ENCODE measurements at regions not wholly inside any gene's neighbourhood (a gene's known extent, or its start where the extent isn't known, plus 50 kb on each side); places are given as distances from the start of the nearest gene placed in this dataset.

DNA sequence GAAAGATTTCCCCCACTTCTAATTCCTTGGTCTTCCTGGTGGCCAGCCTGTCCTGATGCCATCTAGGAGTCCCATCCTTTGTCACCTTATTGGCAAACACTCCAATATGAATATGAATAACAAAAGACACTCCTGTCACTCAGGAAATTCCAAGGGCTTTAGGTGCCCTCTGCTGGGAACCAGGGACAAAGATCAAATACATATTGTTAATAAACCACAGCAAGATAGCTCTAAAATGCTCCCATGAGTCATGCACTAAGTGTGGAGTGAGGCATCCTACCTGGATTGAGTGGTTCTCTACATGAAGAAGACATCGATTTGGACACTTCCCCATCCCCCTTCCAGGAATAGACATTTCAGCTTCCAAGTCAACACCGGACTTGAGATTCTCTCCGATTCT lies 823.6 kb downstream of the TBC1D22A start:
- no peak for DNase-seq (ENCODE audit: low read depth in 2 of 2)

DNA sequence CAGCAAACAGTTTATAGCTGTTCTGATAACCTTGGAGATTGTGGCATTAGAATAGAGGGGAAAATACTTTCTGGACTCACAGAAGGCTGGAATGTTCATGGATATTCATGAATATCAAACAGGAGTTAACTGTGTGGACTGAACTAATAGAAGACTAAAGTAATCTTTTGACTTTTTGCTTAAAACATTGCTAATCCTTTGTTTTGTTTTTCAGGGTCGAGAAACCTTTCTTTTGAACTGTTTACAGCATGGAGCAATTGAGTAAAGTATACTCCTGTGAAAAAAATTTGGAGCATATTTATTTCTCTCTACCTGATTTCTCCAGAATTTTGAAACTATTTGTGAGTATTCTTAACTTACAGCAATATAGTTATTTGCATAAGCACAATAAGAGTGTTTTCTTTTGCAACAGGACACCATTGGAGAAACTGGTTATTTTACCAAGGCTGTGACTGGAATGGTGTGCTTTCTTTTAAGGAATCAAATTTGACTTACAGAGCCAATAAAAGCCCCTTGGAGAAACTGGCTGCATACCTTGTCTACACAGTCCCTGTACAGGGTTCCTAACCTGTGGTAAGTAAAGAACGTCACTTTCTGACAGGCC lies 821.6 kb downstream of the TBC1D22A start:
- DNase-seq (ENCODE audit: low read depth in 2 of 2) = no peak

- DNase-seq (ENCODE audit: low read depth in 2 of 2) = no peak
These were observed 819.6 kb downstream of the TBC1D22A start for GRCh38 chr22:47582067-47582466.

GRCh38 chr22:47580121-47580520 lies 817.7 kb downstream of the TBC1D22A start:
- no peak for DNase-seq (ENCODE audit: low read depth in 2 of 2)

GRCh38 chr22:47576908-47577307 lies 814.5 kb downstream of the TBC1D22A start:
- no peak for DNase-seq (ENCODE audit: low read depth in 2 of 2)

DNA sequence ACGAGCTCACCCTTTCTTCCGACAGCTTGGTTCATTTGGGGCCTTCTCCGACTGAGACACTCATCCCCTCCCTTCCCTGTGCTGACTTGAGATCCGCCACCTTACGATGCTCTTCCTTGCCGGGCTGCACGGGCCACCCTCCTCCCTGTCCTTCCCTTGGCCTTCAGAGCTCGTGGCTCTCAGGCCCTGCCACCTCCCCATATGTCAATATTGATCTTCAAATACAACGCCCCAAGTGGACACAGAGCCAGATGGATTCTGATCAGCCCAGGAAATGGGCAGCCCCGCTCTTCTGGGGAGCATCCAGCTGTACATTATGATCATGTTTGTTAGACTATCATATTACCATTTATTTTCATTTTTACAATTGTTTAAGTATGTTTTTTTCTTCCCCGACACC lies 812.8 kb downstream of the TBC1D22A start:
- no peak for DNase-seq (ENCODE audit: low read depth in 2 of 2)

DNA sequence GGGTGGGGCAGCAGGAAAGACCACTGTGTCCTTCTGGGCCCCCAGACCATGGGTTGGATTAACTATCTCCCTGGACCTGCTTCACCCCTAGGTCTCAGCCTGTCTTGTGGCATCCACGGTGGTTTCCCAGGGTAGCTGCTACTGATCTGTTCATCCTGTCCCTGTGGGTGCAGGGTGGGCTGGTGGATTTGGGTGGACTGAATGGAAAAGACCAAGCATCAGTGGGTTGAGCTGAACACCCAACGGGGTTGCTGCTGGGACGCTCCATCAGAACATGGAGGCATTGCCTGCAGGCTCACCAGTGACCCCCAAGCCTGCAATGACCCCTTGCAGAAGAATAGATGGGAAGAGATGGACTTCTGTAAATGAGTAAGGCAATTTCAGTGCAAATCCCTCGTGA lies 812.1 kb downstream of the TBC1D22A start:
- no peak for DNase-seq (ENCODE audit: low read depth in 2 of 2)

- no peak for DNase-seq (ENCODE audit: low read depth in 2 of 2)
These were observed 810.7 kb downstream of the TBC1D22A start for GRCh38 chr22:47573141-47573540.

DNA sequence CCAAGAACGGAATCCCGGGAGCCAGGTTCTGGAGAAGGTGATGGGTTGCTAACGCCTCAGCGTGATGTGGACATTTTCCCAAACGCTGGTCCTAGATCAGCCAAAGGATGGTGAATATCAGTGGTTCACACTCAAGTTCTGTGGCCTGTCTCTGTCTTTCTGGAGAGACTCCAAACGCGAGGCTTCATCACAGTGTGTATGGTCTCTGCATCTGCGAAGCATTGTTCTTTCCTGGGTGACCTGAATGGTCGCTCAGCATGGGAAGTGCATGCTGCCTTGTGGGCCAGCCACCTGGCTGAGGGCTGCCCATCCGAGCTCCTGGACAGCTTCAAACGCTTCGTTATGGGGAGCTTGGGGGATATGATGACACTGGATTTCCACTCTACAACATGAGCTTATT lies 810.0 kb downstream of the TBC1D22A start:
- no peak for DNase-seq (ENCODE audit: low read depth in 2 of 2)

GRCh38 chr22:47571616-47572015 lies 809.2 kb downstream of the TBC1D22A start:
- no peak for DNase-seq (ENCODE audit: low read depth in 2 of 2)

GRCh38 chr22:47570851-47571250 lies 808.4 kb downstream of the TBC1D22A start:
- no peak for DNase-seq (ENCODE audit: low read depth in 2 of 2)

DNA sequence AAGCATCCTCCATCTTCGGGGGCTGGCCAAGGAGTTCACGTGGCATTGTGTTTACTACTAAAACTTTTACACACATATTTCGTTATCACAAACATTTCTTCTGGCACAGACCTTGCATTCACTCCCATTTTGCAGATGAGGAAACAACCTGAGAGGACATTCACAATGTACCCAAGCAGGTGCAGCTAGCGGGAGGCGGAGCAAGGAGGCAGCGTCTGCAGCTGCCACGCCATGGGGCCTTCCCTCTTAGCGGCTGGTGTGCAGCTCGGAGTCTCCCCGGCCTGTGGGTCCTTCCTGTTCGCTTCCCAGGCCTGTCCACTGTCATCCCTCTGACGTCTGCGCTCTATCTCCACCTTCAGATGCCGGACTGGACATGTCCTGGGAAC lies 807.8 kb downstream of the TBC1D22A start:
- DNase-seq (ENCODE audit: low read depth in 2 of 2) = no peak

DNA sequence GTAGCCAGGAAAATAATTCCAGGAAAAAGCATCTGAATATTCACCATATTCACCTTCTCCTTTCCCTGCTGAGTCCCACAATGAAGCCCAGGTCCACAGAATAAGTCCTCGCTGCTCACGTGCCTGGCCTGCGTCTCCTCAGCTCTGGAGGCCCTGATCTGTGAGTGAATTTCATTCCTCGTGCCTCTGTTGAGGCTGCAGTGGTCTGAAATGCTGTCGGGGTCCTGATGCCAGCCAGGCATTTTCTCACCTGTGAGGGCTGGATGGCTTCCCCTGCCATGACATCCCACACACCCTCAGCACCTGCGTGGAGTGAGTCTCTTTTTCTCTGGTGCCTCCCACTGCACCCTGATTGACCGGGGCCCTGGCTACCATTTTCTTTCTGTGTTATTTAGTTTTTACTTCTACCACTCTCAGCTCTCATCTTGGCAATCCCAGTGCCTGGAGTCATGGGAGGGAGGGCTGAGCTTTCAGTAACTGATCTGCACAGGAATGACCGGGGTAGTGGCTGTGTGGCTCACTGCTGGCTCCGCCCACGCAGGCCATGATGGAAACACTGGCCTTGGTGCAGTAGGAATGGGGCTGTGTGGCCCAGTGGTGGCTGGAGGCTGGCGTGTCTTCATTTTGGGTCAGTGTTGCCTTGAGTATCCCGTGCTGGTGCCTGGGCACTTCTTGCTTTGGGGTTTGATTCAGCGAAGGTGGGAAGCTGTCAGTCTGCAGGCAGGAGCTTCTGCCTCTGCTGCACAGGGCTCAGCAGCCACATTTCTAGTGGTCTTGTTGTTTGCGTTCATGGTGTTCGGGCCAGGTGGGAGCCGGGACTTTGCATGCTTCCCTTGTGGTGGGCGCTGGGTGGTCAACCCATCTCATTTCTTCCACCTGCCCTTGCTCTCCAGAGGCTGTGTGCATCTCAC lies 807.2 kb downstream of the TBC1D22A start:
- DNase-seq (ENCODE audit: low read depth in 2 of 2) = no peak

GRCh38 chr22:47568700-47569099 lies 806.2 kb downstream of the TBC1D22A start:
- no peak for DNase-seq (ENCODE audit: low read depth in 2 of 2)

DNA sequence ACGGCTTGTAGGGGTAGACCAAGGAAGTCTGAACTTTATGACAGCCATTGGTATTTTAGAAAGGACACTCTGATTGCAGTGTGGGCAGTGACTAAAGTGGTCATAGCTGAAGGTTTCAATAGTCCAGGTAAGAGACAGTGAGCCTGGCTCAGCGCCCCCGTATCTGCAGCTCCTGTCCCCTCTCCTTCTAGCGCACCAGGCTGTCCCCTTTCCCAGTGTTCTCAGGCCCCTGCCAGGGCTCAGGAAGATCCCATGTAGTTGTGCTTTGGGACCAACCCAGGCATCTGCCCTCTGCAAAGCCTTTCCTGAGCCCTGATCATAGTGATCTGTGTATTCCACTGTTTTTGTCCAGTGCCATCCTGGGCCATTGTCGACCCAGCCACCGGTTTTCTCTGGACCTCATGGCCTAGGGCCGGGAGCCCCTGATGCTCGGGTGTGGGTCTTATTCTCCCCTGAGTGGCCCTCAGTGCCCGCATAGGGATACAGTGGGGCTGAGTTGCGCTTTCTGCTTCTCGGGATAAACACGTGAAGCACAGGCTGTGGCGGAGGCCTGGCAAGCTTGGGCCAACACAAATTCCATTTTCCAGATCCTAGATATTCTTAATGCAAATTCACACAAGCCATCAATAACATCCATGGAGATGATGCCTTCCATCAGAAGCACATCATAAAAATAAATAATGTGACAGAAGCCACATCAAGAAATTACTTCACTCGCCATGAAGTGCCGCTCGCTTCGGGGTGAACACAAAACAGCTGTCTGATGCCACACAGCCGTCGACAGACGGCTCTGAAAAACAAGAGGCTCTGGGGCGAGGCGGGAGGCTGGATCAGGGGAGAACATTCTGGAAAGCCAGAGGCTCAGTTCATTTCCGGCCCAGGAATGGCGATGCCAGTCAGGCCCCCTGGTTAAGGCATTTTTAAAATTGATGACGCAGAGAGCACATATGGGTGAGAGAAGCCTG lies 805.0 kb downstream of the TBC1D22A start:
- DNase-seq (ENCODE audit: low read depth in 2 of 2) = no peak

- no peak for DNase-seq (ENCODE audit: low read depth in 2 of 2)
These were observed 804.0 kb downstream of the TBC1D22A start for GRCh38 chr22:47566491-47566890.

DNA sequence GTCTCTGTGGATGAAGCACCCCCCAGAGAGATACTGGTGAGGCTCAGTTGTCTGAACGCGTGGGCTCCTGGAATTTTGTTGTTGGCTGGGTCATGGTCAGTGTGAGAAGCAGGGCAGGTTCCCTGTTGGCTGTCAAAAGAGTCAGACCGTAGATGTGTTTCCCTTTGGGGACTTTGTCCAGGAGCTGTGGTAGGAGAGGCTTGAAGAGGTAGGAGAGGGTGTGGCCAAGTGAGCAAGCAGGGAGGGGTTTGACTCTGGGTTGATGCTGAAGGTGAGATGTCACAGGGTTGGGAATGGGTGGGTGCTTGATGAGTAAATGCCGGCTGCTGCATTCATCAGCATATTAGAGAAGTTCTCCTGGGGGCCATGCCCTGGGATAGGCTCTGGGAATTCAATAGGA lies 803.2 kb downstream of the TBC1D22A start:
- DNase-seq (ENCODE audit: low read depth in 2 of 2) = no peak

GRCh38 chr22:47564651-47565434 lies 802.4 kb downstream of the TBC1D22A start:
- no peak for DNase-seq (ENCODE audit: low read depth in 2 of 2)

- no peak for DNase-seq (ENCODE audit: low read depth in 2 of 2)
These were observed 801.7 kb downstream of the TBC1D22A start for GRCh38 chr22:47564158-47564450.

- DNase-seq (ENCODE audit: low read depth in 2 of 2) = no peak
These were observed 801.1 kb downstream of the TBC1D22A start for GRCh38 chr22:47563406-47564157.

DNA sequence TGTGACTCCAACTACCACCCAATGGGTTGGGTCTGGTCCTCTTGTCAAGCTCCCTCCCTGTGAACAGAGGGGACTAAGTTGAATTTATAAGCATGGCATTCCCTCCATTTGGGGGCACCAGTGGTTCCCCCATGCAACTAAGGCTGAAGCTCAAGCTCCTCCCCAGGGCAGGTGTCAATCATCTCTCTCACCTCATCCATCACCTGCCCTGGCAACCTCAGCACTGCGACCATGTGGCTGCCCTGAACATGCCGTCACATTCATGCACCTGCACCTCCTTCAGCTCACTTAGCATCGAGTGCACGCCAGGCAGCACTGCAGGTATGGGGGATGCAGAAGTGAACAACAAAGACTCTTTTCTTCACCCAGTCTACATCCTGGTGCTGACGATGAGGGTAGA lies 799.3 kb downstream of the TBC1D22A start:
- no peak for DNase-seq (ENCODE audit: low read depth in 2 of 2)
